ENCODE measurements at regions not wholly inside any gene's neighbourhood (a gene's known extent, or its start where the extent isn't known, plus 50 kb on each side); places are given as distances from the start of the nearest gene placed in this dataset.

DNA sequence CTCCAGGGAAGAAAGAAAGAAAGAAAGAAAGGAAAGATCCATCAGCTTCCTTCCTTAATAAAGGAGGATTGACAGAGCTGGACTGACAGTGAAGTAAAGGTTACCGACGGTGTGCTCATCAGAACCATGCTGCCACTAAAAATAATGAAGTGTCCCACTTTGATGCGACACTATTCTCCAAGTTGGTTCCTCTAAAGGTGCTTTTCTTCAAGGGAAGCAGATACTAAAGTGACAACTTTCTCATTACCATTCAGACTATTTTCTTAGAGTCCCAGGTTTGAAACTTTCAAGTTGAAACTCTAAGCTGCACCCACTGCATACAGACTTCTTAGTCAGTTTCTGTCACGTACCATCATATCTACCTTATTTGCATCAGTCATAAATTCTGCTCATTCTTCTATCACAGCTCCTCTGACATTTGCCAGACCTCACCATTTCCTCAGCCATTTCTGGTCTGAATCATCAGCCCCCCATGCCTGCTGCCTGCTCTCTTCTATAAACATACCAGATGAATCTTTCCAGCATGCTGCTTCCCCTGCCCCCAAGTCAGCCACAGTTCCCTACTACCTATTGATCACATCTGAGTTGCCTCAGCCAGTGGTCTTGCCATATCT lies 177.6 kb downstream of the DEPDC1B start:
- Histone ChIP-seq H3K4ac (ENCODE audit: low read depth, low read length) (peak overlapping the region; percentile 64; the same call in 1 of the 2 replicates), H4K91ac (ENCODE audit: insufficient read depth, low read depth, low read length) (peak overlapping the region; percentile 44), H2BK20ac (ENCODE audit: low read depth, low read length) (peak overlapping the region; percentile 82), H3K9ac (ENCODE audit: low read depth, low read length) (no peak overlapping the region), H3K27me3 (ENCODE audit: control insufficient read depth, insufficient read depth, low read length) (peaks cover 2% of the 10 kb centered on the region; the same call in 1 of the 2 replicates), H2BK120ac (ENCODE audit: low read depth, low read length) (peak overlapping the region; percentile 71), H2BK5ac (ENCODE audit: low read depth, low read length, poor library complexity, severe bottlenecking) (peak overlapping the region; percentile 46), H3K4me1 (ENCODE audit: control insufficient read depth, insufficient read depth, low read length) (peaks cover 10% of the 10 kb centered on the region), H2AFZ (replicated peaks; ENCODE audit: low read length, poor library complexity) (peak overlapping the region; percentile 2), H3K4me2 (ENCODE audit: low read depth, low read length) (peak overlapping the region; percentile 34; the same call in 1 of the 2 replicates), H3K56ac (ENCODE audit: extremely low read depth, insufficient read depth, low read length) (no peak overlapping the region), H3K23ac (ENCODE audit: low read depth, low read length) (0 out of 2 replicates have a peak overlapping the region, but pooled peaks have one; percentile 8), H3K27ac (ENCODE audit: insufficient read depth, low read length) (no peak overlapping the region), H2AK9ac (replicated peaks; ENCODE audit: low read depth, low read length, poor library complexity) (no peak overlapping the region), H4K20me1 (ENCODE audit: insufficient read depth, low read length) (no peaks in the 10 kb centered on the region), H4K5ac (ENCODE audit: low read depth, low read length) (peak overlapping the region; percentile 64; the same call in 1 of the 2 replicates), H3K4me3 (ENCODE audit: insufficient read depth, low read depth, low read length) (no peak overlapping the region), H3K18ac (ENCODE audit: low read depth, low read length) (peak overlapping the region; percentile 57; the same call in 1 of the 2 replicates), H3K9me1 (ENCODE audit: insufficient read depth, low read length) (no peaks in the 10 kb centered on the region), H2AK5ac (ENCODE audit: low read depth, low read length) (peak overlapping the region; percentile 11; the same call in 1 of the 2 replicates), H2BK15ac (ENCODE audit: low read depth, low read length) (0 out of 3 replicates have a peak overlapping the region, but pooled peaks have one; percentile 66), H3K9me3 (ENCODE audit: control insufficient read depth, insufficient read depth, low read length) (no peaks in the 10 kb centered on the region), H4K8ac (ENCODE audit: low read depth in 2 of 2, low read length in 2 of 2) (peak overlapping the region; percentile 48 to 58; a peak in 1 of 4 replicates), H3K36me3 (ENCODE audit: control insufficient read depth, insufficient read depth, low read length) (no peaks in the 10 kb centered on the region), H3K14ac (replicated peaks; ENCODE audit: low read depth, low read length) (no peak overlapping the region; the same call in 1 of the 2 replicates), H3K79me1 (ENCODE audit: low read depth in 1 of 2, low read length in 2 of 2) (no peaks in the 10 kb centered on the region)
- intact Hi-C loops (cut with micrococcal nuclease) = no loop called here
- CTCF ChIA-PET = interaction anchor here (0.9 kb wide), 1 partner anchor 14 kb away, joined by 5 read pairs; no protein-coding TSS in a partner anchor
- TF ChIP-seq RAD21 (IDR thresholded peaks at IDR 0.05; ENCODE audit: low read length) (no peak), MAFK (IDR thresholded peaks at IDR 0.05; ENCODE audit: low read depth, low read length) (no peak), ELK1 (IDR thresholded peaks at IDR 0.05; ENCODE audit: borderline replicate concordance, low read depth, low read length) (no peak), NFE2L2 (IDR thresholded peaks at IDR 0.05; ENCODE audit: low read depth, low read length) (no peak), MAZ (IDR thresholded peaks at IDR 0.05; ENCODE audit: borderline replicate concordance, low read depth, low read length) (no peak), RFX5 (IDR thresholded peaks at IDR 0.05; ENCODE audit: low read depth, low read length) (no peak), FOS (IDR thresholded peaks at IDR 0.05; ENCODE audit: low read depth, low read length) (peak; percentile 38; the same call in 1 of the 2 replicates), CEBPB (IDR thresholded peaks at IDR 0.05; ENCODE audit: low read depth, low read length) (no peak), POLR2A (IDR thresholded peaks at IDR 0.05; ENCODE audit: low read depth, low read length) (no peak), BHLHE40 (IDR thresholded peaks at IDR 0.05; ENCODE audit: low read depth, low read length) (peak; percentile 49), SMC3 (IDR thresholded peaks at IDR 0.05; ENCODE audit: low read depth, low read length) (no peak)
- TF ChIP-seq, protein P1, sequence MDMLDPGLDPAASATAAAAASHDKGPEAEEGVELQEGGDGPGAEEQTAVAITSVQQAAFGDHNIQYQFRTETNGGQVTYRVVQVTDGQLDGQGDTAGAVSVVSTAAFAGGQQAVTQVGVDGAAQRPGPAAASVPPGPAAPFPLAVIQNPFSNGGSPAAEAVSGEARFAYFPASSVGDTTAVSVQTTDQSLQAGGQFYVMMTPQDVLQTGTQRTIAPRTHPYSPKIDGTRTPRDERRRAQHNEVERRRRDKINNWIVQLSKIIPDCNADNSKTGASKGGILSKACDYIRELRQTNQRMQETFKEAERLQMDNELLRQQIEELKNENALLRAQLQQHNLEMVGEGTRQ (IDR thresholded peaks at IDR 0.05; ENCODE audit: low read depth, low read length) = no peak
- TF ChIP-seq, protein P2, sequence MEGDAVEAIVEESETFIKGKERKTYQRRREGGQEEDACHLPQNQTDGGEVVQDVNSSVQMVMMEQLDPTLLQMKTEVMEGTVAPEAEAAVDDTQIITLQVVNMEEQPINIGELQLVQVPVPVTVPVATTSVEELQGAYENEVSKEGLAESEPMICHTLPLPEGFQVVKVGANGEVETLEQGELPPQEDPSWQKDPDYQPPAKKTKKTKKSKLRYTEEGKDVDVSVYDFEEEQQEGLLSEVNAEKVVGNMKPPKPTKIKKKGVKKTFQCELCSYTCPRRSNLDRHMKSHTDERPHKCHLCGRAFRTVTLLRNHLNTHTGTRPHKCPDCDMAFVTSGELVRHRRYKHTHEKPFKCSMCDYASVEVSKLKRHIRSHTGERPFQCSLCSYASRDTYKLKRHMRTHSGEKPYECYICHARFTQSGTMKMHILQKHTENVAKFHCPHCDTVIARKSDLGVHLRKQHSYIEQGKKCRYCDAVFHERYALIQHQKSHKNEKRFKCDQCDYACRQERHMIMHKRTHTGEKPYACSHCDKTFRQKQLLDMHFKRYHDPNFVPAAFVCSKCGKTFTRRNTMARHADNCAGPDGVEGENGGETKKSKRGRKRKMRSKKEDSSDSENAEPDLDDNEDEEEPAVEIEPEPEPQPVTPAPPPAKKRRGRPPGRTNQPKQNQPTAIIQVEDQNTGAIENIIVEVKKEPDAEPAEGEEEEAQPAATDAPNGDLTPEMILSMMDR (conservative IDR thresholded peaks at IDR 0.05; ENCODE audit: low read depth, low read length) = no peak
- BruUV-seq (replicated peaks) = no TSS peak
- dilution Hi-C loops (cut with HindIII; ENCODE audit: low sequenced_read_pairs, unreplicated experiment) = no loop called here
- in situ Hi-C loops (cut with MboI; ENCODE audit: low sequenced_read_pairs) = no loop called here
- DNase-seq = peak; percentile 76
- POLR2A ChIA-PET (ENCODE audit: unreplicated experiment) = no interaction called here
- ATAC-seq (ENCODE audit: low read depth) = peak; percentile 89
- WGBS, 2 experiments (ENCODE audit: extremely low coverage in 2 of 2, insufficient read length in 1 of 2) = 14% methylated on average over 1 of the region's 4 CpGs; no CpG with 5 or more reads in 1 of the 2 experiments
